Smooth muscle cell (in vitro differentiated cells): ENCODE measurements at regions not wholly inside any gene's neighbourhood (a gene's known extent, or its start where the extent isn't known, plus 50 kb on each side); places are given as distances from the start of the nearest gene placed in this dataset.

Experiments
- DNase-seq: peaks from one replicate; lab custom pipeline; 2025; ENCODE audit not compliant: unreplicated experiment; lab: John Stamatoyannopoulos, UW
- H2AFZ ChIP-seq: fragments of 200-600 bp; sonication (generic); 2 replicates; pipeline ENCODE4 v1.6.0; 2016; ENCODE audit warnings: antibody characterized with exemption, low read depth, mild to moderate bottlenecking
- H3F3A ChIP-seq: fragments of 200-600 bp; sonication (generic); 2 replicates; pipeline ENCODE4 v1.6.0; 2017; ENCODE audit warnings: antibody characterized with exemption, low read depth
- H3K27ac ChIP-seq: fragments of 200-600 bp; sonication (generic); 2 replicates; pipeline ENCODE4 v1.5.1; 2016; ENCODE audit warnings: low read depth, mild to moderate bottlenecking
- H3K27me3 ChIP-seq: fragments of 200-600 bp; sonication (generic); 2 replicates; pipeline ENCODE4 v1.6.1; 2016; ENCODE audit warnings: low read depth, mild to moderate bottlenecking
- H3K36me3 ChIP-seq: fragments of 200-600 bp; sonication (generic); 2 replicates; pipeline ENCODE4 v1.5.1; 2016; ENCODE audit warnings: low read depth
- H3K4me1 ChIP-seq: fragments of 200-600 bp; sonication (generic); 2 replicates; pipeline ENCODE4 v1.5.1; 2016; ENCODE audit warnings: low read depth
- H3K4me2 ChIP-seq: fragments of 200-600 bp; sonication (generic); 2 replicates; pipeline ENCODE4 v1.6.0; 2016; ENCODE audit warnings: mild to moderate bottlenecking
- H3K4me3 ChIP-seq: fragments of 200-600 bp; sonication (generic); 2 replicates; pipeline ENCODE4 v1.5.1; 2016; ENCODE audit warnings: mild to moderate bottlenecking
- H3K79me2 ChIP-seq: fragments of 200-600 bp; sonication (generic); 2 replicates; pipeline ENCODE4 v1.6.0; 2016; ENCODE audit warnings: low read depth, mild to moderate bottlenecking
- H3K9ac ChIP-seq: fragments of 200-600 bp; sonication (generic); 2 replicates; pipeline ENCODE4 v1.6.0; 2016; ENCODE audit warnings: low read depth
- H3K9me3 ChIP-seq: fragments of 200-600 bp; sonication (generic); replicated peaks from 2 replicates; pipeline ENCODE4 v1.5.1; 2016; ENCODE audit warnings: low read depth
- H4K20me1 ChIP-seq: fragments of 200-600 bp; sonication (generic); 2 replicates; pipeline ENCODE4 v1.6.0; 2016; ENCODE audit warnings: low read depth
- WGBS: methylation state at CpG from one replicate; pipeline ENCODE4 v1.1.7; 2016; ENCODE audit warnings: low lambda C conversion rate; 5-methylcytosine and 5-hydroxymethylcytosine counted together
- TF ChIP-seq, protein P1 (sequence below): fragments of 200-600 bp; sonication (generic); IDR thresholded peaks from 2 replicates; pipeline ENCODE4 v1.5.1; 2017; ENCODE audit warnings: borderline replicate concordance, mild to moderate bottlenecking, antibody characterized with exemption; ENCODE audit not compliant: insufficient read depth, poor library complexity, severe bottlenecking

DNA sequence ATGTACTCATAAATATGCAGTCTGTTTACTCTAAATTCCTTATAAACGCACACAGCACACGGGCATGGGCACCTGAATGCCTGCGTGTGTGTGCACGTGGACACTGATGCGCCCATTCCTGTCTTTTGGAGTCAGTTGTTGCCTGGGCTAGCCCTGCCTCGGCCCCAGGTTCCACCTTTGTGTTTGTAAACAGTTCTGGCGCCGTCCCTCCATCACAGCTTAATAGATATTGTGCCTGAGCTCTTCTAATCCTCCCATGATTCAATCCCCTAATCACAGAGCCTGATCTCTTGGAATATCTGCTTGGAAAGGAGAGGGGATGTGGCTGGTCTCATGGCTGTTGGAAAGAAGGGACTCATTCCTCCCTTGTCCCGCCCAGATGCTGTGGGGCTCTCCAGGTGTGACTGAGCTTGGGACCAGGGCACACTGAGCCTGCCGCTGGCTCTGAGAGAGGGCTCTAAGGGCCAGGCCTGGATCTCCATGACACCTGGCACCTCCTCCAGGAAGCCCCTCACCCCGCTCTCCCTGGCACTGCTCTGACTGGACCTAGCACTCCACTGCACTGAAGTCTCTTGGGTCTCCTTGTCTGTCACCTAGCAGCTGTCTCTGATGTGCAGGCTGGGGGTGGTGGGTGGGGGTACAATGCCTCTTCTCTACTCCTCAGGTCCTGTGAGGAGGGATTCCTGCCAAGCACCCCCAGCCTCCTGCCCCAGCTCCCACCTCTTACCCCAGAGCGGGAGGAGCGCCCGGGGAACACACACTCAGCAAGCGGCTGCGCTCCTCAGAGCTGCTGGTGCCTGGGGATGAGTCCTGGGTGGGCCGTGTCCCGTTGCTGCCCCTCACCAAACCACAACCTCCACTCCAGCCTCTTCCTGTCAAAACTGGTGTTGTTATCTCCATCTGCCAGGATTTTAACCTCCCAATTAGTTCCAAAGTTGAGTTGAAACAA is 181.3 kb downstream of the INHBB start:
- H3K4me3 ChIP-seq = no peak overlapping the region
- H3K27ac ChIP-seq = no peak overlapping the region
- H3K27me3 ChIP-seq = no peaks in the 10 kb centered on the region
- no peaks in the 10 kb centered on the region for H3F3A ChIP-seq
- H3K9ac ChIP-seq = no peak overlapping the region
- 86% methylated on average over 18 of the region's 18 CpGs for WGBS
- no peak for DNase-seq
- H2AFZ ChIP-seq = no peak overlapping the region
- no peaks in the 10 kb centered on the region for H3K9me3 ChIP-seq
- no peak overlapping the region for H3K4me2 ChIP-seq
- H3K4me1 ChIP-seq = no peaks in the 10 kb centered on the region
- TF ChIP-seq, protein P1, sequence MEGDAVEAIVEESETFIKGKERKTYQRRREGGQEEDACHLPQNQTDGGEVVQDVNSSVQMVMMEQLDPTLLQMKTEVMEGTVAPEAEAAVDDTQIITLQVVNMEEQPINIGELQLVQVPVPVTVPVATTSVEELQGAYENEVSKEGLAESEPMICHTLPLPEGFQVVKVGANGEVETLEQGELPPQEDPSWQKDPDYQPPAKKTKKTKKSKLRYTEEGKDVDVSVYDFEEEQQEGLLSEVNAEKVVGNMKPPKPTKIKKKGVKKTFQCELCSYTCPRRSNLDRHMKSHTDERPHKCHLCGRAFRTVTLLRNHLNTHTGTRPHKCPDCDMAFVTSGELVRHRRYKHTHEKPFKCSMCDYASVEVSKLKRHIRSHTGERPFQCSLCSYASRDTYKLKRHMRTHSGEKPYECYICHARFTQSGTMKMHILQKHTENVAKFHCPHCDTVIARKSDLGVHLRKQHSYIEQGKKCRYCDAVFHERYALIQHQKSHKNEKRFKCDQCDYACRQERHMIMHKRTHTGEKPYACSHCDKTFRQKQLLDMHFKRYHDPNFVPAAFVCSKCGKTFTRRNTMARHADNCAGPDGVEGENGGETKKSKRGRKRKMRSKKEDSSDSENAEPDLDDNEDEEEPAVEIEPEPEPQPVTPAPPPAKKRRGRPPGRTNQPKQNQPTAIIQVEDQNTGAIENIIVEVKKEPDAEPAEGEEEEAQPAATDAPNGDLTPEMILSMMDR = no peak
- H3K79me2 ChIP-seq = no peaks in the 10 kb centered on the region
- no peaks in the 10 kb centered on the region for H4K20me1 ChIP-seq
- no peaks in the 10 kb centered on the region for H3K36me3 ChIP-seq

DNA sequence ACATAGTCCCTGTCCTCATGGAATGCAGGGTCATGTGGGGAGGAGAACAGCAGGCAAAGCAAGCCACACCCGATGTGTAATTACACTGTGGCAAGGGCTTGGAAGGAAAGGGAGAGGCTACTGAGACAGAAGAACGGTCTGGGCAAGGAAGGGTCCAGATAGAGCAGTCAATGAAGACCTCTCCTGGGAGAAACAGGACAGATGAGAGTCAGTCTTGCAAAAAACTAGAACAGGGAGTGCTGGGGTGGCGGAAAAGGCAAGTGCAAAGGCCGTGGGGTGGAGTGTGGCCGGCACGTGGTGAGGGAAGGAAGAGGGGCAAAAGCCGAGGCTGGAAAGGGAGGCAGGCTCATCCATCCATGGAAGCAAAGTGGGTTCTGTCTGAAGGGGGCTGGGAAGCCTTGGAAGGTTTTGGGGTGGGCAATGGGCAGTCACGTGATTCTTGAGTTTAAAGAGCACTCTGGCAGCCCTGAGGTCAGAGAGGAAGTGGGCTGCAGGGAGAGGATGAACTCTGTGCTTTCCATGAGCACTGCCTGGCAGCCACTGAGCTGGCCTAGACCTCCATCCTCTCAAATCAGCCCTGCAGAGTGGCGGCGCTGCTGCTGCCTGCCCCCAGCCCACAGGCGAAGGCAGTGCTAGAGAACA is 182.2 kb downstream of the INHBB start:
- no peak overlapping the region for H3K4me2 ChIP-seq

DNA sequence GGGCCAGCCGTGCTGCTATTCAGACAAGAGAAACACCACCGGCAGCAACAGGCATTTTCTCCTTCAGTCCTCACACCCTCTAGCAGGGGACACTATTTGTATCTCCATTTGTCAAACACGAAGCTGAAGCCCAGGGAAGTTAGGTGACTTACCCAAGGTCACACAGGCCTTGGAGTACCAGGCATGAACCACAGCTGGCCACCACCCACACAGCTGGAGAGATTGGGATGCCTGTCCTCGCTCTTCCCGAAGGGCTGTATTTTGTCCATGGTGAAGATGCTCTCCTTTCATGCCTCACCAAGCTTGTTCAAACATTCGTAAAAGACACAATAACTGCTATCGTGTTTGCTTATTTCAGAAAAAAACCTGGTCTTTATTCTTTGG is 182.7 kb downstream of the INHBB start:
- Histone ChIP-seq H3K4me2 (no peak overlapping the region), H3K79me2 (no peaks in the 10 kb centered on the region), H3K9ac (no peak overlapping the region), H3K36me3 (no peaks in the 10 kb centered on the region), H3F3A (no peaks in the 10 kb centered on the region), H3K27me3 (no peaks in the 10 kb centered on the region), H3K4me1 (no peaks in the 10 kb centered on the region), H3K4me3 (no peak overlapping the region), H3K9me3 (no peaks in the 10 kb centered on the region), H3K27ac (no peak overlapping the region), H4K20me1 (no peaks in the 10 kb centered on the region), H2AFZ (no peak overlapping the region)
- TF ChIP-seq, protein P1 = no peak
- no peak for DNase-seq
- 92% methylated on average over 7 of the region's 7 CpGs for WGBS

More for the DNA sequence above, 182.2 kb downstream of the INHBB start:
- Histone ChIP-seq H3F3A (no peaks in the 10 kb centered on the region), H4K20me1 (no peaks in the 10 kb centered on the region), H3K27ac (no peak overlapping the region), H2AFZ (no peak overlapping the region), H3K9me3 (no peaks in the 10 kb centered on the region), H3K79me2 (no peaks in the 10 kb centered on the region), H3K36me3 (no peaks in the 10 kb centered on the region), H3K27me3 (no peaks in the 10 kb centered on the region), H3K4me3 (no peak overlapping the region), H3K4me1 (no peaks in the 10 kb centered on the region), H3K9ac (no peak overlapping the region)
- no peak for DNase-seq
- 79% methylated on average over 11 of the region's 11 CpGs for WGBS
- TF ChIP-seq, protein P1 = no peak

DNA sequence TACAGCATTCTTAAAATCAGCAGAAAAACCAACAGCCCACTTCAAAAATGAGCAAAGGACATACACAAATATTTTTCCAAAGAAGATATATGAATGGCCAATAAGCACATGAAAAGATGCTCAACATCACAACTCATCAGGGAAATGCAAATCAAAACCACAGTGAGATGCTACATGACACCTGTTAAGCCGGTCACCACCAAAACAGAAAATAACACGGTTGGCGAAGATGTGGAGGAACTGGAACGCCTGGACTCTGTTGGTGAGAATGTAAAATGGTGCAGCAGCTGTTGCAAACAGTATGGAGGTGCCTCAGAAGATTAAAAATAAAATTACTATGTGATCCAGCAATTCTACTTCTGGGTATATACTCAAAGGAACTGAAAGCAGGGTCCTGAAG is 184.8 kb downstream of the INHBB start:
- H3K9ac ChIP-seq = no peak overlapping the region
- H3K9me3 ChIP-seq = no peaks in the 10 kb centered on the region
- no peak overlapping the region for H3K27ac ChIP-seq
- no peaks in the 10 kb centered on the region for H3K79me2 ChIP-seq
- no peaks in the 10 kb centered on the region for H4K20me1 ChIP-seq
- no peaks in the 10 kb centered on the region for H3K36me3 ChIP-seq
- no peak overlapping the region for H3K4me2 ChIP-seq
- TF ChIP-seq, protein P1 = no peak
- no peak for DNase-seq
- H3K27me3 ChIP-seq = no peaks in the 10 kb centered on the region
- no peaks in the 10 kb centered on the region for H3F3A ChIP-seq
- H3K4me1 ChIP-seq = no peaks in the 10 kb centered on the region
- no peak overlapping the region for H2AFZ ChIP-seq
- WGBS = 98% methylated on average over 4 of the region's 4 CpGs
- no peak overlapping the region for H3K4me3 ChIP-seq
